ENCODE measurements at regions not wholly inside any gene's neighbourhood (a gene's known extent, or its start where the extent isn't known, plus 50 kb on each side); places are given as distances from the start of the nearest gene placed in this dataset.

DNA sequence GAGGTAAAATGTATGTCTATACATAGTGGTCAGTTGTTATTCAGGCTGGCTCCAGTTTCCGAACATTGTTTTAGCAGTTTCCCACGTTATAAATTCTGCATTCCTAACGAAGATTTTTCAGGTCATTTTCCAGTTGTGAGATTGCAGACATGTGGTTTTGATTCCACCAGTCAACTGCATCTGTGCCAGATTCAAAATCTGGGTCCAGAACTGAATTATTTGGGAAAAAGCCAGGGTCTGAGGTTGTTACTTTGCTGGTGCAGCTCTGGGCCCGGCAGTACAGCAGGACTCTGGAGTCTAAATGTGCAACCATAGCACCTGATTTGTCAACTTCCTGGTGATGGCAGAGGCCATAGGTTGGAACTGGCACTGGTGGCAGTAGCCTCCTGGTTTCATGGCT, 105.7 kb upstream of the MEGF10 start:
- Histone ChIP-seq H3K27me3 (replicated peaks; ENCODE audit: insufficient read depth, low read length) (no peaks in the 10 kb centered on the region), H3K9ac (ENCODE audit: low read length) (no peak overlapping the region), H4K20me1 (ENCODE audit: insufficient read depth, low read length) (no peaks in the 10 kb centered on the region), H3K9me3 (replicated peaks; ENCODE audit: insufficient read depth, low read length) (no peaks in the 10 kb centered on the region), H3K4me1 (ENCODE audit: low read length) (no peaks in the 10 kb centered on the region), H2AFZ (ENCODE audit: low read length) (no peak overlapping the region), H3K4me2 (ENCODE audit: low read depth, low read length) (no peak overlapping the region), H3K27ac (ENCODE audit: low read length) (no peak overlapping the region), H3K9me2 (replicated peaks; ENCODE audit: insufficient read depth, low read length) (no peaks in the 10 kb centered on the region), H3K4me3 (ENCODE audit: low read length) (no peak overlapping the region), H3K36me3 (replicated peaks; ENCODE audit: insufficient read depth, low read length) (no peaks in the 10 kb centered on the region), H3K79me2 (ENCODE audit: low read length) (no peaks in the 10 kb centered on the region), H3F3A (ENCODE audit: insufficient read depth, low read length) (no peaks in the 10 kb centered on the region)
- DNase-seq, result no peak
- no peak for TF ChIP-seq EZH2phosphoT487 (IDR thresholded peaks at IDR 0.05; ENCODE audit: low read length)
- no peak for TF ChIP-seq EZH2 (optimal IDR thresholded peaks at IDR 0.05; ENCODE audit: low read depth, low read length)

DNA sequence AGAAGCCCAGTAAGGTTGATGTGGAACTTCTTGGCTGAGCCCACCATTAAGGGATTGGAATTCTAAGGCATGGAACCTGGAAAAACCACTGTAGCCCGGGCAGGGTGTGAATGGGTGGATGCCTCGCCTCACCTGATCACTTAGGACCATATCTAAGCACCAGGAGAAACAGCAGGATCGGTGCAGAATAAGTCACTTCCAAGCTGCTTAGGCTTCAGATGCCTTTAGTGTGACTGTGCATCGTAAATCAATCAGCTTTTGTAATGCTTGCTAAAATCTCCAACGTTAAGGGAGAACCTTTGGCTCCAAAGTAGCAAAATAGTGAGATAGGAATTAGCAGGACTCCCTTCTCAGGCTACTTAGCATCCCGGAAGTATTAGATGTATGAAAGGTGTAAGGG, 103.9 kb upstream of the MEGF10 start:
- Histone ChIP-seq H3K9me3 (replicated peaks; ENCODE audit: insufficient read depth, low read length) (no peaks in the 10 kb centered on the region), H3K4me1 (ENCODE audit: low read length) (no peaks in the 10 kb centered on the region), H3K9ac (ENCODE audit: low read length) (no peak overlapping the region), H3F3A (ENCODE audit: insufficient read depth, low read length) (no peaks in the 10 kb centered on the region), H3K27me3 (replicated peaks; ENCODE audit: insufficient read depth, low read length) (no peaks in the 10 kb centered on the region), H4K20me1 (ENCODE audit: insufficient read depth, low read length) (no peaks in the 10 kb centered on the region), H3K36me3 (replicated peaks; ENCODE audit: insufficient read depth, low read length) (no peaks in the 10 kb centered on the region), H3K4me3 (ENCODE audit: low read length) (no peak overlapping the region), H2AFZ (ENCODE audit: low read length) (no peak overlapping the region), H3K27ac (ENCODE audit: low read length) (no peak overlapping the region), H3K9me2 (replicated peaks; ENCODE audit: insufficient read depth, low read length) (no peaks in the 10 kb centered on the region), H3K79me2 (ENCODE audit: low read length) (no peaks in the 10 kb centered on the region), H3K4me2 (ENCODE audit: low read depth, low read length) (no peak overlapping the region)
- TF ChIP-seq, protein P1, sequence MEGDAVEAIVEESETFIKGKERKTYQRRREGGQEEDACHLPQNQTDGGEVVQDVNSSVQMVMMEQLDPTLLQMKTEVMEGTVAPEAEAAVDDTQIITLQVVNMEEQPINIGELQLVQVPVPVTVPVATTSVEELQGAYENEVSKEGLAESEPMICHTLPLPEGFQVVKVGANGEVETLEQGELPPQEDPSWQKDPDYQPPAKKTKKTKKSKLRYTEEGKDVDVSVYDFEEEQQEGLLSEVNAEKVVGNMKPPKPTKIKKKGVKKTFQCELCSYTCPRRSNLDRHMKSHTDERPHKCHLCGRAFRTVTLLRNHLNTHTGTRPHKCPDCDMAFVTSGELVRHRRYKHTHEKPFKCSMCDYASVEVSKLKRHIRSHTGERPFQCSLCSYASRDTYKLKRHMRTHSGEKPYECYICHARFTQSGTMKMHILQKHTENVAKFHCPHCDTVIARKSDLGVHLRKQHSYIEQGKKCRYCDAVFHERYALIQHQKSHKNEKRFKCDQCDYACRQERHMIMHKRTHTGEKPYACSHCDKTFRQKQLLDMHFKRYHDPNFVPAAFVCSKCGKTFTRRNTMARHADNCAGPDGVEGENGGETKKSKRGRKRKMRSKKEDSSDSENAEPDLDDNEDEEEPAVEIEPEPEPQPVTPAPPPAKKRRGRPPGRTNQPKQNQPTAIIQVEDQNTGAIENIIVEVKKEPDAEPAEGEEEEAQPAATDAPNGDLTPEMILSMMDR (IDR thresholded peaks at IDR 0.05; ENCODE audit: low read length), result no peak
- TF ChIP-seq EZH2phosphoT487 (IDR thresholded peaks at IDR 0.05; ENCODE audit: low read length) (no peak), EZH2 (optimal IDR thresholded peaks at IDR 0.05; ENCODE audit: low read depth, low read length) (no peak)
- no peak for DNase-seq

DNA sequence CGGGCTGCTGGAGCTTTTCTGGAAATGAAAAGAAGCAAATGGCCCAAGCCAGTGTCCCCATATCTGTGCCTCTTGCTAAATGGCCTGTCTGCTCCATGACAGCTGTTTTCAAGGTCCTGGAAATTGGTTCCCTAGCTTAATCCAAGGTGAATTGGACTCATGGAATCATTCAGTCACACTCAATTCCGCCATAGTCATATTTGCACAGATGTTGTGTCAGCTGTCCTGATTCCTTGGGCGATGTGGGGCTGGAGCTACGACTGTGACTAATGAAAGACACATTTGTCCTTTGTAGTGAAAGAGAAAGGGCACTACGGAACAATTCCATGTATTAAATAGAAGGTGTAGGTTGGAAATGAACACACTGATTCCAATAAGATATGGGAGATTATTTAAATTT, 102.9 kb upstream of the MEGF10 start:
- Histone ChIP-seq H3K27ac (ENCODE audit: low read length) (no peak overlapping the region), H3K4me3 (ENCODE audit: low read length) (no peak overlapping the region), H2AFZ (ENCODE audit: low read length) (no peak overlapping the region), H3F3A (ENCODE audit: insufficient read depth, low read length) (no peaks in the 10 kb centered on the region), H3K27me3 (replicated peaks; ENCODE audit: insufficient read depth, low read length) (no peaks in the 10 kb centered on the region), H3K36me3 (replicated peaks; ENCODE audit: insufficient read depth, low read length) (no peaks in the 10 kb centered on the region), H3K4me2 (ENCODE audit: low read depth, low read length) (no peak overlapping the region), H4K20me1 (ENCODE audit: insufficient read depth, low read length) (no peaks in the 10 kb centered on the region), H3K9me2 (replicated peaks; ENCODE audit: insufficient read depth, low read length) (no peaks in the 10 kb centered on the region), H3K4me1 (ENCODE audit: low read length) (no peaks in the 10 kb centered on the region), H3K9ac (ENCODE audit: low read length) (no peak overlapping the region), H3K9me3 (replicated peaks; ENCODE audit: insufficient read depth, low read length) (no peaks in the 10 kb centered on the region), H3K79me2 (ENCODE audit: low read length) (no peaks in the 10 kb centered on the region)
- no peak for DNase-seq
- TF ChIP-seq EZH2phosphoT487 (IDR thresholded peaks at IDR 0.05; ENCODE audit: low read length) (no peak), EZH2 (optimal IDR thresholded peaks at IDR 0.05; ENCODE audit: low read depth, low read length) (no peak)
- TF ChIP-seq, protein P1 (IDR thresholded peaks at IDR 0.05; ENCODE audit: low read length), result no peak

DNA sequence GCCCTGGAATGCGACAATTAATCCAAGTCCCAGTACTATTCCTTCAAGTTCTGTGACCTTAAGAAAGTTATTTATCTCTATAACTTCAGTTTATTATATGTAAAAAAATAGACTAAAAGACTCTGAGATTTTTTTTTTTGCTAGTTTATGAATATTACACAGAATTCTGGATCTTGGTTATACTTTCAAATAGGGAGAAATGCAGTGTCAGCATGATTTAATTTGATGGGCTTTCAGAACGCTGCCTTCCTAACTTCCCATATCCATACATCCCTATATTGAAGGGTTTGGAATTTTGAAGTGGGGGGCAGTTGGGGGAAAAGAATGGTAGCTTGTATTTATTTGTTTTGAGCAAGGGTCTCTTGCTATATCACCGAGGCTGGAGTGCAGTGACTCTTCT, 98.4 kb upstream of the MEGF10 start:
- Histone ChIP-seq H3K4me1 (ENCODE audit: low read length) (no peaks in the 10 kb centered on the region), H3K4me3 (ENCODE audit: low read length) (no peak overlapping the region), H3K79me2 (ENCODE audit: low read length) (no peaks in the 10 kb centered on the region), H2AFZ (ENCODE audit: low read length) (no peak overlapping the region), H3K9me3 (replicated peaks; ENCODE audit: insufficient read depth, low read length) (no peaks in the 10 kb centered on the region), H3F3A (ENCODE audit: insufficient read depth, low read length) (no peaks in the 10 kb centered on the region), H3K36me3 (replicated peaks; ENCODE audit: insufficient read depth, low read length) (no peaks in the 10 kb centered on the region), H4K20me1 (ENCODE audit: insufficient read depth, low read length) (no peaks in the 10 kb centered on the region), H3K9me2 (replicated peaks; ENCODE audit: insufficient read depth, low read length) (no peaks in the 10 kb centered on the region), H3K27me3 (replicated peaks; ENCODE audit: insufficient read depth, low read length) (no peaks in the 10 kb centered on the region), H3K9ac (ENCODE audit: low read length) (no peak overlapping the region), H3K4me2 (ENCODE audit: low read depth, low read length) (no peak overlapping the region), H3K27ac (ENCODE audit: low read length) (no peak overlapping the region)
- no peak for DNase-seq
- TF ChIP-seq, protein P1 (IDR thresholded peaks at IDR 0.05; ENCODE audit: low read length), result no peak
- TF ChIP-seq EZH2 (optimal IDR thresholded peaks at IDR 0.05; ENCODE audit: low read depth, low read length) (no peak), EZH2phosphoT487 (IDR thresholded peaks at IDR 0.05; ENCODE audit: low read length) (no peak)

Data from MM.1S (cell line).